Neural cell (in vitro differentiated cells): ENCODE measurements at regions not wholly inside any gene's neighbourhood (a gene's known extent, or its start where the extent isn't known, plus 50 kb on each side); places are given as distances from the start of the nearest gene placed in this dataset.

ENCODE experiments used
- H2AFZ ChIP-seq: fragments of 200-600, 300-800 bp; sonication (generic), shearing (Covaris generic); 2 replicates; pipeline ENCODE4 v1.6.0; 2014; ENCODE audit warnings: low read depth, mild to moderate bottlenecking, antibody characterized with exemption, low read length, moderate library complexity
- H3F3A ChIP-seq: fragments of 200-600 bp; shearing (Covaris generic); 2 replicates; pipeline ENCODE4 v1.6.1; 2016; ENCODE audit warnings: mild to moderate bottlenecking, moderate library complexity, mixed read lengths, antibody characterized with exemption, low read length; ENCODE audit not compliant: insufficient read depth, poor library complexity, severe bottlenecking
- H3K27ac ChIP-seq: fragments of 200-600, 300-800 bp; sonication (generic), shearing (Covaris generic); 2 replicates; pipeline ENCODE4 v1.5.1; 2014; ENCODE audit warnings: mild to moderate bottlenecking, low read length, moderate library complexity
- H3K27me3 ChIP-seq: fragments of 300-800, 200-600 bp; sonication (generic), shearing (Covaris generic); 2 replicates; pipeline ENCODE4 v1.6.0; 2014; ENCODE audit warnings: mild to moderate bottlenecking, low read depth, low read length, moderate library complexity; ENCODE audit not compliant: insufficient read depth
- H3K36me3 ChIP-seq: fragments of 300-800, 200-600 bp; sonication (generic), shearing (Covaris generic); 2 replicates; pipeline ENCODE4 v1.5.1; 2014; ENCODE audit warnings: mild to moderate bottlenecking, antibody characterized with exemption, low read length, moderate library complexity; ENCODE audit not compliant: insufficient read depth
- H3K4me2 ChIP-seq: fragments of 300-800, 200-600 bp; sonication (generic), shearing (Covaris generic); 2 replicates; pipeline ENCODE4 v1.6.0; 2014; ENCODE audit warnings: mild to moderate bottlenecking, low read length
- H3K4me3 ChIP-seq: fragments of 300-800, 200-600 bp; sonication (generic), shearing (Covaris generic); 2 replicates; pipeline ENCODE4 v1.5.1; 2014; ENCODE audit warnings: mild to moderate bottlenecking, low read length, moderate library complexity
- H3K79me2 ChIP-seq: fragments of 200-600 bp; shearing (Covaris generic); replicated peaks from 2 replicates; pipeline ENCODE4 v1.6.0; 2014; ENCODE audit warnings: mild to moderate bottlenecking, low read length, moderate library complexity; ENCODE audit not compliant: insufficient read depth
- H3K9ac ChIP-seq: fragments of 300-800, 200-600 bp; sonication (generic), shearing (Covaris generic); 2 replicates; pipeline ENCODE4 v1.6.1; 2016; ENCODE audit warnings: mild to moderate bottlenecking, low read length, mixed read lengths
- H3K9me2 ChIP-seq: fragments of 200-600 bp; shearing (Covaris generic); 2 replicates; pipeline ENCODE4 v1.6.1; 2016; ENCODE audit warnings: mild to moderate bottlenecking, low read length, mixed read lengths; ENCODE audit not compliant: insufficient read depth
- H3K9me3 ChIP-seq: fragments of 200-600, 300-800 bp; sonication (generic), shearing (Covaris generic); 2 replicates; pipeline ENCODE4 v1.6.1; 2016; ENCODE audit warnings: mild to moderate bottlenecking, mixed run types, low read length, moderate library complexity, mixed read lengths
- H4K20me1 ChIP-seq: fragments of 200-600 bp; shearing (Covaris generic); 2 replicates; pipeline ENCODE4 v1.6.1; 2016; ENCODE audit warnings: mild to moderate bottlenecking, mixed run types; ENCODE audit not compliant: insufficient read depth
- EP300 ChIP-seq: fragments of 450-650 bp; conservative IDR thresholded peaks from 2 replicates; pipeline ENCODE4 v1.6.1; 2014; ENCODE audit warnings: antibody characterized with exemption, mild to moderate bottlenecking, moderate library complexity; ENCODE audit not compliant: poor library complexity, severe bottlenecking
- EZH2 ChIP-seq: fragments of 200-600, 300-800 bp; shearing (Covaris generic), sonication (generic); IDR thresholded peaks from 2 replicates; pipeline ENCODE4 v1.6.1; 2014; ENCODE audit warnings: antibody characterized with exemption, low read length, borderline replicate concordance, mild to moderate bottlenecking; ENCODE audit not compliant: insufficient read depth, poor library complexity, severe bottlenecking
- MXI1 ChIP-seq: fragments of 450-650 bp; conservative IDR thresholded peaks from 2 replicates; pipeline ENCODE4 v1.6.1; 2014; ENCODE audit warnings: antibody characterized with exemption, mild to moderate bottlenecking; ENCODE audit not compliant: poor library complexity, severe bottlenecking
- POLR2AphosphoS5 ChIP-seq: IDR thresholded peaks from 2 replicates; pipeline ENCODE4 v1.6.1; 2012
- RAD21 ChIP-seq: fragments of 450-650 bp; conservative IDR thresholded peaks from 2 replicates; pipeline ENCODE4 v1.6.1; 2014; ENCODE audit warnings: antibody characterized with exemption, mild to moderate bottlenecking, moderate library complexity
- SMC3 ChIP-seq: fragments of 450-650 bp; conservative IDR thresholded peaks from 2 replicates; pipeline ENCODE4 v1.6.1; 2014; ENCODE audit warnings: antibody characterized with exemption, mild to moderate bottlenecking, moderate library complexity; ENCODE audit not compliant: poor library complexity
- TAF1 ChIP-seq: IDR thresholded peaks from 2 replicates; pipeline ENCODE4 v1.6.1; 2012; ENCODE audit warnings: low read depth
- TF ChIP-seq, protein P1 (sequence below): IDR thresholded peaks from 2 replicates; pipeline ENCODE4 v1.6.1; 2012; ENCODE audit warnings: borderline replicate concordance
- TF ChIP-seq, protein P2 (sequence below): fragments of 450-650 bp; IDR thresholded peaks from 2 replicates; pipeline ENCODE4 v1.5.1; 2014; ENCODE audit warnings: antibody characterized with exemption, mild to moderate bottlenecking, moderate library complexity; ENCODE audit not compliant: poor library complexity, severe bottlenecking

DNA sequence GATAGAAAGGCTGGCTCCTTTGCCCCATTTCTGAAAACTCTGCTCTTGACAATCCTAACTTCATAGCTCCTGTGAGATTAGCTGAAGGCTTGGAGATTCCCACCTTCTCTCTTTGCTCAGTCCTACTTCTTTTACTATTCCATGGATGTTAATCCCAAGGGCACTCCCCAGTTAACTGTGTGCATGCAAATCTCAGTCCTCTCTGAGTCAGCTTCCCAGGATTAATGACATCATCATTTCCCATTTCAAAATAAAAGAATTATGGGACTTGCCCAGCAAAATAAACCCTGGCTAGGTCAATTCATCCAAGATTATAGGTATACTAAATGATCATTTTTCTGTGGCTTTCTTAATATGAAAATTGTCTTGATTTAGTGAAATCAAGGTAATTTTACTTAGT, 328.6 kb upstream of the NR3C2 start:
- Histone ChIP-seq H3K27me3 (no peaks in the 10 kb centered on the region), H2AFZ (no peak overlapping the region), H3K79me2 (no peaks in the 10 kb centered on the region), H4K20me1 (no peaks in the 10 kb centered on the region), H3K27ac (no peak overlapping the region), H3K36me3 (no peaks in the 10 kb centered on the region), H3K4me3 (no peak overlapping the region), H3K4me2 (no peak overlapping the region), H3K9me2 (no peaks in the 10 kb centered on the region), H3K9ac (no peak overlapping the region), H3K9me3 (no peaks in the 10 kb centered on the region), H3F3A (no peaks in the 10 kb centered on the region)
- TF ChIP-seq, protein P1, sequence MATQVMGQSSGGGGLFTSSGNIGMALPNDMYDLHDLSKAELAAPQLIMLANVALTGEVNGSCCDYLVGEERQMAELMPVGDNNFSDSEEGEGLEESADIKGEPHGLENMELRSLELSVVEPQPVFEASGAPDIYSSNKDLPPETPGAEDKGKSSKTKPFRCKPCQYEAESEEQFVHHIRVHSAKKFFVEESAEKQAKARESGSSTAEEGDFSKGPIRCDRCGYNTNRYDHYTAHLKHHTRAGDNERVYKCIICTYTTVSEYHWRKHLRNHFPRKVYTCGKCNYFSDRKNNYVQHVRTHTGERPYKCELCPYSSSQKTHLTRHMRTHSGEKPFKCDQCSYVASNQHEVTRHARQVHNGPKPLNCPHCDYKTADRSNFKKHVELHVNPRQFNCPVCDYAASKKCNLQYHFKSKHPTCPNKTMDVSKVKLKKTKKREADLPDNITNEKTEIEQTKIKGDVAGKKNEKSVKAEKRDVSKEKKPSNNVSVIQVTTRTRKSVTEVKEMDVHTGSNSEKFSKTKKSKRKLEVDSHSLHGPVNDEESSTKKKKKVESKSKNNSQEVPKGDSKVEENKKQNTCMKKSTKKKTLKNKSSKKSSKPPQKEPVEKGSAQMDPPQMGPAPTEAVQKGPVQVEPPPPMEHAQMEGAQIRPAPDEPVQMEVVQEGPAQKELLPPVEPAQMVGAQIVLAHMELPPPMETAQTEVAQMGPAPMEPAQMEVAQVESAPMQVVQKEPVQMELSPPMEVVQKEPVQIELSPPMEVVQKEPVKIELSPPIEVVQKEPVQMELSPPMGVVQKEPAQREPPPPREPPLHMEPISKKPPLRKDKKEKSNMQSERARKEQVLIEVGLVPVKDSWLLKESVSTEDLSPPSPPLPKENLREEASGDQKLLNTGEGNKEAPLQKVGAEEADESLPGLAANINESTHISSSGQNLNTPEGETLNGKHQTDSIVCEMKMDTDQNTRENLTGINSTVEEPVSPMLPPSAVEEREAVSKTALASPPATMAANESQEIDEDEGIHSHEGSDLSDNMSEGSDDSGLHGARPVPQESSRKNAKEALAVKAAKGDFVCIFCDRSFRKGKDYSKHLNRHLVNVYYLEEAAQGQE: no peak
- TF ChIP-seq MXI1 (no peak), RAD21 (no peak)

DNA sequence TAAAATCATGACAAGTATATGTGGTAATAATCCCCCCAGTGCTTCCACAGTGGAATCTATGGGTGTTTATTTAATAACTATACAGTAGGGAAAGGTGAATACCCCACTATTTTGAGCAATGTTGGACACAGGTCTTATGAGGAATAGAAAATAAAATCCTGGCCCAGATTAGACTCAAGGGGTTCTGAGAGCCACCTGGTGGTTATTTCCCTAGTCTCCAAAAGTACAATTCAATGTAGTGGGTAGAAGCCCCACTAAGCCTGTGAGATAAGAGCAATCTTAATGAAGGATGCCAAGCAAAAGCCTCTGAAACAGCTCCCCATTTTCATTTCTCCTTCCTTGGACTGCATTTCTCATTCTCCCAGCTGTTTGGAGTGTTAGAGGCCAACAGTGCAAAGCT, 328.2 kb upstream of the NR3C2 start:
- H3K9me2 ChIP-seq: no peaks in the 10 kb centered on the region

More for the DNA sequence above, 328.2 kb upstream of the NR3C2 start:
- H3K9ac ChIP-seq: no peak overlapping the region
- H3K79me2 ChIP-seq: no peaks in the 10 kb centered on the region
- H2AFZ ChIP-seq: no peak overlapping the region
- TF ChIP-seq, protein P1: no peak
- TF ChIP-seq EP300: no peak
- TF ChIP-seq MXI1: no peak
- TF ChIP-seq TAF1: no peak
- TF ChIP-seq EZH2: no peak
- TF ChIP-seq POLR2AphosphoS5: no peak
- TF ChIP-seq SMC3: no peak
- TF ChIP-seq RAD21: no peak
- TF ChIP-seq, protein P2, sequence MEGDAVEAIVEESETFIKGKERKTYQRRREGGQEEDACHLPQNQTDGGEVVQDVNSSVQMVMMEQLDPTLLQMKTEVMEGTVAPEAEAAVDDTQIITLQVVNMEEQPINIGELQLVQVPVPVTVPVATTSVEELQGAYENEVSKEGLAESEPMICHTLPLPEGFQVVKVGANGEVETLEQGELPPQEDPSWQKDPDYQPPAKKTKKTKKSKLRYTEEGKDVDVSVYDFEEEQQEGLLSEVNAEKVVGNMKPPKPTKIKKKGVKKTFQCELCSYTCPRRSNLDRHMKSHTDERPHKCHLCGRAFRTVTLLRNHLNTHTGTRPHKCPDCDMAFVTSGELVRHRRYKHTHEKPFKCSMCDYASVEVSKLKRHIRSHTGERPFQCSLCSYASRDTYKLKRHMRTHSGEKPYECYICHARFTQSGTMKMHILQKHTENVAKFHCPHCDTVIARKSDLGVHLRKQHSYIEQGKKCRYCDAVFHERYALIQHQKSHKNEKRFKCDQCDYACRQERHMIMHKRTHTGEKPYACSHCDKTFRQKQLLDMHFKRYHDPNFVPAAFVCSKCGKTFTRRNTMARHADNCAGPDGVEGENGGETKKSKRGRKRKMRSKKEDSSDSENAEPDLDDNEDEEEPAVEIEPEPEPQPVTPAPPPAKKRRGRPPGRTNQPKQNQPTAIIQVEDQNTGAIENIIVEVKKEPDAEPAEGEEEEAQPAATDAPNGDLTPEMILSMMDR: no peak
- no peak overlapping the region for H3K27ac ChIP-seq
- no peaks in the 10 kb centered on the region for H3K36me3 ChIP-seq
- H3K27me3 ChIP-seq: no peaks in the 10 kb centered on the region
- H3K4me2 ChIP-seq: no peak overlapping the region
- H3K9me3 ChIP-seq: no peaks in the 10 kb centered on the region
- H4K20me1 ChIP-seq: no peaks in the 10 kb centered on the region
- no peaks in the 10 kb centered on the region for H3F3A ChIP-seq
- no peak overlapping the region for H3K4me3 ChIP-seq
